CD14-positive monocyte (primary cell): ENCODE measurements at regions not wholly inside any gene's neighbourhood (a gene's known extent, or its start where the extent isn't known, plus 50 kb on each side); places are given as distances from the start of the nearest gene placed in this dataset.

ENCODE experiments used
- DNase-seq, 3 donors: peaks; one replicate each; pipeline ENCODE4 v3.0.0-alpha.2; 2011 to 2022
- H2AFZ ChIP-seq: 2 replicates; pipeline ENCODE4 v1.6.0; 2012; ENCODE audit warnings: mild to moderate bottlenecking, low read depth, low read length, inconsistent platforms; ENCODE audit not compliant: insufficient read depth, poor library complexity, severe bottlenecking
- H3K27ac ChIP-seq, 2 donors: 1 replicate in 1 of 2; 2 replicates in 1 of 2; pipeline ENCODE4 v1.5.1; 2012 to 2013; ENCODE audit warnings: low read length in 2 of 2, control low read depth in 1 of 2, inconsistent platforms in 1 of 2, low read depth in 1 of 2, mild to moderate bottlenecking in 1 of 2
- H3K27me3 ChIP-seq, 2 donors: one replicate each; pipeline versions ENCODE4 v1.6.0 to v1.6.1; 2011 to 2013; ENCODE audit warnings: low read length in 2 of 2; ENCODE audit not compliant: control insufficient read depth in 2 of 2, insufficient read depth in 2 of 2
- H3K36me3 ChIP-seq, 2 donors: replicated peaks in 1 of 2; 1 replicate in 1 of 2; 2 replicates in 1 of 2; pipeline versions ENCODE4 v1.5.1 to v1.6.1; 2012 to 2013; ENCODE audit warnings: low read length in 2 of 2, control low read depth in 1 of 2, inconsistent platforms in 1 of 2, mild to moderate bottlenecking in 1 of 2; ENCODE audit not compliant: insufficient read depth in 2 of 2, control insufficient read depth in 1 of 2
- H3K4me1 ChIP-seq, 2 donors: 1 replicate in 1 of 2; 2 replicates in 1 of 2; pipeline versions ENCODE4 v1.5.1 to v1.6.1; 2012 to 2013; ENCODE audit warnings: low read length in 2 of 2, control low read depth in 1 of 2, inconsistent platforms in 1 of 2, mild to moderate bottlenecking in 1 of 2, moderate library complexity in 1 of 2; ENCODE audit not compliant: insufficient read depth in 2 of 2, control insufficient read depth in 1 of 2
- H3K4me2 ChIP-seq: replicated peaks from 2 replicates; pipeline ENCODE3; 2012; ENCODE audit warnings: low read length, moderate library complexity, mild to moderate bottlenecking; ENCODE audit not compliant: poor library complexity, severe bottlenecking; ENCODE audit errors: extremely low read depth
- H3K4me3 ChIP-seq, 3 experiments: fragments of 200-600 bp in 1 of 3; sonication (generic) in 1 of 3; replicated peaks in 1 of 3; 1 replicate in 2 of 3; 2 replicates in 1 of 3; pipeline ENCODE4 v1.5.1; 2011 to 2013; ENCODE audit warnings: low read length in 3 of 3, mild to moderate bottlenecking in 3 of 3, control low read depth in 2 of 3, low read depth in 2 of 3, inconsistent platforms in 1 of 3, moderate library complexity in 1 of 3
- H3K79me2 ChIP-seq: 2 replicates; pipeline ENCODE4 v1.6.0; 2012; ENCODE audit warnings: mild to moderate bottlenecking, control low read depth, inconsistent platforms, low read length, moderate library complexity; ENCODE audit not compliant: insufficient read depth
- H3K9ac ChIP-seq: 2 replicates; pipeline ENCODE4 v1.6.0; 2017; ENCODE audit warnings: low read length, mild to moderate bottlenecking; ENCODE audit not compliant: insufficient read depth, poor library complexity, severe bottlenecking
- H3K9me3 ChIP-seq, 2 donors: replicated peaks in 1 of 2; 1 replicate in 1 of 2; 2 replicates in 1 of 2; pipeline versions ENCODE4 v1.5.1 to v1.6.1; 2012 to 2013; ENCODE audit warnings: low read length in 2 of 2, control low read depth in 1 of 2; ENCODE audit not compliant: control insufficient read depth in 1 of 2, insufficient read depth in 1 of 2
- H4K20me1 ChIP-seq: 2 replicates; pipeline ENCODE4 v1.6.0; 2012; ENCODE audit warnings: mild to moderate bottlenecking, low read length, control low read depth, moderate library complexity; ENCODE audit not compliant: insufficient read depth
- H3K27ac Mint-ChIP-seq, 7 donors: one replicate each; pipeline ENCODE4 v1.8.0; 2020; ENCODE audit warnings: mild to moderate bottlenecking in 7 of 7, mixed read lengths in 7 of 7, moderate library complexity in 6 of 7, inconsistent platforms in 2 of 7
- H3K27me3 Mint-ChIP-seq, 3 donors: one replicate each; pipeline ENCODE4 v1.8.0; 2021 to 2022; ENCODE audit warnings: low read depth in 3 of 3, mild to moderate bottlenecking in 3 of 3, mixed read lengths in 3 of 3, moderate library complexity in 3 of 3, inconsistent platforms in 1 of 3
- H3K36me3 Mint-ChIP-seq, 2 donors: one replicate each; pipeline ENCODE4 v1.8.0; 2020; ENCODE audit warnings: mixed read lengths in 2 of 2, inconsistent platforms in 1 of 2, mild to moderate bottlenecking in 1 of 2
- H3K4me1 Mint-ChIP-seq: one replicate; pipeline ENCODE4 v1.8.0; 2020; ENCODE audit warnings: mild to moderate bottlenecking, mixed read lengths
- H3K4me3 Mint-ChIP-seq, 2 donors: one replicate each; pipeline ENCODE4 v1.8.0; 2020; ENCODE audit warnings: mild to moderate bottlenecking in 2 of 2, mixed read lengths in 2 of 2, moderate library complexity in 1 of 2
- H3K9me3 Mint-ChIP-seq, 7 donors: one replicate each; pipeline ENCODE4 v1.8.0; 2020 to 2022; ENCODE audit warnings: mixed read lengths in 7 of 7, mild to moderate bottlenecking in 6 of 7, moderate library complexity in 6 of 7, inconsistent platforms in 2 of 7
- CTCF ChIP-seq: fragments of 200-600 bp; IDR thresholded peaks from one replicate; pipeline ENCODE4 v1.8.0; 2022; ENCODE audit warnings: antibody characterized with exemption, mild to moderate bottlenecking
- WGBS: methylation state at CpG from one replicate; pipeline ENCODE4 v1.1.5; 2013; ENCODE audit warnings: missing lambda C conversion rate; ENCODE audit not compliant: insufficient coverage; 5-methylcytosine and 5-hydroxymethylcytosine counted together
- intact Hi-C, 2 donors: fragments of 100-400 bp; cut with micrococcal nuclease; formaldehyde crosslinking; loops; one replicate each; pipeline versions ENCODE4 v1.15.0 to v1.15.1; 2023

GRCh38 chr1:193602705-193603104 lies 416.3 kb upstream of the B3GALT2 start:
- no peak for DNase-seq
- Histone ChIP-seq H3K4me2 (no peak overlapping the region), H3K9ac (no peak overlapping the region), H3K4me3 (no peak overlapping the region), H2AFZ (no peak overlapping the region), H3K27ac (no peak overlapping the region), H3K79me2 (no peaks in the 10 kb centered on the region), H3K36me3 (no peaks in the 10 kb centered on the region), H3K9me3 (no peaks in the 10 kb centered on the region), H3K27me3 (no peaks in the 10 kb centered on the region), H4K20me1 (no peaks in the 10 kb centered on the region), H3K4me1 (no peaks in the 10 kb centered on the region)
- Mint-ChIP-seq H3K27me3 (peaks cover 0 to 3% (median 0%) of the 10 kb centered on the region in 3 donors), H3K4me1 (no peaks in the 10 kb centered on the region), H3K9me3 (no peaks in the 10 kb centered on the region), H3K4me3 (no peak overlapping the region), H3K27ac (no peak overlapping the region), H3K36me3 (no peaks in the 10 kb centered on the region)
- TF ChIP-seq CTCF = no peak
- intact Hi-C loops = no loop called here
- no CpG with 5 or more reads among the region's 2 CpGs for whole genome bisulfite sequencing

DNA sequence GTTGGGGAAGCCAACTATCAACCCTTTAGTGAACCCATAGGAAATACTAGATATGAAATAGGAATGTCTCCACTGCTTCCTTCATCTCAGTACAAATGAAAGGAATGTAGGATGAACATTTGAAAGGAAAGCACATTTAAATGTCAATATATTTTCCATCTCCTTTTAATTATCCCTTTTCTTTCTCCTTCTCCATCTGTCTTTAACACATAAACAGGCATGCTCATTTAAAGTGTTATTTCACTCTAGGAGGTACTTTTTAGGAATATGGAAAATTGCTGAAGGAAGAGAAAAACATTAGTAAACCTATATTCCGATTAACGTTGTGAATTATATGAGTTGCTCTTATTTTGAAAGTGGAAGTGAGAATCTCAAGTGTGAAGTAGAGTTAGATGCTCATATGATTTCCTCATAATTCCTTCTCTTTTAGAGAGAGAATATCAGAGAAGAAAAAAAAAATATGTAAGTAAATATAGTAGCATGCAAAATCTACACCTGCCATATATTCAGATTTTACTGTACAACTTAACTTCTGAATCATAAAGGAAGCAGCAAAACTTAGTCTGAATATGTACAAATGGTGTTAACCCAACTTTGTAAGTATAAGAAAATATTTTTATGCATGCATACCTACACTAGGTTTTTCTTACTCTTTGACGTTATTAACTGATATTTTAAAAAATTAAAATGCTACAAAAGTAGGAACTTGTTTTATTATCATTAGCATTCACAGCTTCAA lies 406.9 kb upstream of the B3GALT2 start:
- no peak overlapping the region for H2AFZ ChIP-seq
- peak overlapping the region; percentile 63 for H3K4me2 ChIP-seq
- H3K9me3 Mint-ChIP-seq = no peaks in the 10 kb centered on the region
- peak overlapping the region in 1 of 3 experiments; percentile 52 for H3K4me3 ChIP-seq
- peak in 1 of 3 donors; percentile 13 for DNase-seq
- WGBS = no CpG with 5 or more reads among the region's 3 CpGs
- peaks cover 69% of the 10 kb centered on the region for H3K4me1 Mint-ChIP-seq
- no peaks in the 10 kb centered on the region for H3K36me3 Mint-ChIP-seq
- H3K9ac ChIP-seq = no peak overlapping the region
- no peaks in the 10 kb centered on the region for H3K27me3 Mint-ChIP-seq
- H3K27me3 ChIP-seq = no peaks in the 10 kb centered on the region
- peak overlapping the region; percentile 45 to 85 (median 82) for H3K27ac Mint-ChIP-seq
- H3K4me1 ChIP-seq = peaks cover 48 to 55% of the 10 kb centered on the region in 2 donors
- H3K36me3 ChIP-seq = no peaks in the 10 kb centered on the region
- intact Hi-C loops = loop anchor here in 1 of 2 donors (5.0 kb wide), 1 partner anchor 36 kb away; no protein-coding TSS in a partner anchor
- TF ChIP-seq CTCF = no peak
- no peaks in the 10 kb centered on the region for H4K20me1 ChIP-seq
- H3K79me2 ChIP-seq = no peaks in the 10 kb centered on the region
- H3K4me3 Mint-ChIP-seq = peak overlapping the region; percentile 61 to 76
- H3K27ac ChIP-seq = peak overlapping the region in 1 of 2 donors; percentile 59
- H3K9me3 ChIP-seq = no peaks in the 10 kb centered on the region
